LNCaP clone FGC (cell line): ENCODE measurements at regions not wholly inside any gene's neighbourhood (a gene's known extent, or its start where the extent isn't known, plus 50 kb on each side); places are given as distances from the start of the nearest gene placed in this dataset.

Experiments
- DNase-seq: peaks from one replicate; pipeline ENCODE4 v3.0.0-alpha.2; 2011; ENCODE audit warnings: low read depth
- H3K4me3 ChIP-seq: 2 replicates; pipeline ENCODE4 v1.5.1; 2011; ENCODE audit warnings: mild to moderate bottlenecking, low read depth, low read length, control low read depth
- TF ChIP-seq, protein P1 (sequence below): IDR thresholded peaks from 2 replicates; pipeline ENCODE4 v1.5.1; 2012; ENCODE audit warnings: mild to moderate bottlenecking; ENCODE audit not compliant: control insufficient read depth, insufficient read depth; ENCODE audit errors: extremely low read depth

DNA sequence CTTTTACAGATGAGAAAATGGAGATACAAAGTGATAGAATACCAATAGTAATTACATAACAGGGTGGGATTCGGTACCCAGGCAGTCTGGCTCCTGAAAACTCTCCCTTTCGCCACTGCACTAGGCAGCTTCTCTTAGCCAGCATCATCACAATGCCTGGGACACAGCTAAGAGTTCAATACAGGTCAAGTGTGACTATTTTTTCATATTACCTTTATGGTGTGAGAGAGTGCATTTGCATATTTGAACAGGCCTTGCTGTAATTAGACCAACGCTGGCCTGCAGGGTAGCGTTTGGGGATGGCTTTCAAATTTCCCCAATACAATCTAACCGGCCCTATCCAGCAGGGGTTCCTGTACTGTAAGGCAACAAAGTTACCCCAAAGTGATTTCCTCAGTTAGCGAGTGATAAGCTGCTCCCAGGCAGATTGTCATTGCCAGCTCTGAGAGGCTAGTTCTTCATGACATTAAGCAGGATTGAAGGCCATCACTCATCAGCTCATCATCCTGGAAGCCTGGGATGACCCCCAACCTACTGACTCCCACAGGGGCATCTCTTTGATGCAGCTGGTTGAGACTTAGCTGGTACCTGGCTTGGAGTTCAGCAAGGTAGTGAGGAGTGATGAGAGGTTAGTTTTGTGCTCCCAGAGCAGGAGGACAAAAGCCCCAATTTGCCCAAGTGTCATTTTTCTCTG lies 836.8 kb upstream of the LCORL start:
- DNase-seq: no peak
- no peak overlapping the region for H3K4me3 ChIP-seq
- TF ChIP-seq, protein P1, sequence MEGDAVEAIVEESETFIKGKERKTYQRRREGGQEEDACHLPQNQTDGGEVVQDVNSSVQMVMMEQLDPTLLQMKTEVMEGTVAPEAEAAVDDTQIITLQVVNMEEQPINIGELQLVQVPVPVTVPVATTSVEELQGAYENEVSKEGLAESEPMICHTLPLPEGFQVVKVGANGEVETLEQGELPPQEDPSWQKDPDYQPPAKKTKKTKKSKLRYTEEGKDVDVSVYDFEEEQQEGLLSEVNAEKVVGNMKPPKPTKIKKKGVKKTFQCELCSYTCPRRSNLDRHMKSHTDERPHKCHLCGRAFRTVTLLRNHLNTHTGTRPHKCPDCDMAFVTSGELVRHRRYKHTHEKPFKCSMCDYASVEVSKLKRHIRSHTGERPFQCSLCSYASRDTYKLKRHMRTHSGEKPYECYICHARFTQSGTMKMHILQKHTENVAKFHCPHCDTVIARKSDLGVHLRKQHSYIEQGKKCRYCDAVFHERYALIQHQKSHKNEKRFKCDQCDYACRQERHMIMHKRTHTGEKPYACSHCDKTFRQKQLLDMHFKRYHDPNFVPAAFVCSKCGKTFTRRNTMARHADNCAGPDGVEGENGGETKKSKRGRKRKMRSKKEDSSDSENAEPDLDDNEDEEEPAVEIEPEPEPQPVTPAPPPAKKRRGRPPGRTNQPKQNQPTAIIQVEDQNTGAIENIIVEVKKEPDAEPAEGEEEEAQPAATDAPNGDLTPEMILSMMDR: no peak

DNA sequence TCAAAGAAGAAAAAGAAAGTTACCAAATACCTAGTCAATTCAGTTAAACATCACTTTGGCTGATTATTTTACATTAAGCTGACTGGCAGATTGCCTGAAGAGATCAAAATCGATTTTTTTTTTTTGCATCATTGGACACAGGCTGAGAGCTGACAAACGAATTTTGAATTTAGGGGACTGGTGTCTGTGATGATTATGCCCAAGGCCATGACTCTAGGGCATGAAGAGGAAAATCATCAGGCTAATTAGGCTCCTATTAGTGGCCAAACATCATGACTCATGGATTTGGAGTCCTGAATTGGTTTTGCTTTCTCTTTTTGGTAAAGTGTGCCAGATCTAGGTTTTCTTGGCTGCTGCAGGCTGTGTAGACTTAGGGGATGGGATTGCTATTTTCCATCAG lies 829.3 kb upstream of the LCORL start:
- TF ChIP-seq, protein P1: no peak
- DNase-seq: no peak

DNA sequence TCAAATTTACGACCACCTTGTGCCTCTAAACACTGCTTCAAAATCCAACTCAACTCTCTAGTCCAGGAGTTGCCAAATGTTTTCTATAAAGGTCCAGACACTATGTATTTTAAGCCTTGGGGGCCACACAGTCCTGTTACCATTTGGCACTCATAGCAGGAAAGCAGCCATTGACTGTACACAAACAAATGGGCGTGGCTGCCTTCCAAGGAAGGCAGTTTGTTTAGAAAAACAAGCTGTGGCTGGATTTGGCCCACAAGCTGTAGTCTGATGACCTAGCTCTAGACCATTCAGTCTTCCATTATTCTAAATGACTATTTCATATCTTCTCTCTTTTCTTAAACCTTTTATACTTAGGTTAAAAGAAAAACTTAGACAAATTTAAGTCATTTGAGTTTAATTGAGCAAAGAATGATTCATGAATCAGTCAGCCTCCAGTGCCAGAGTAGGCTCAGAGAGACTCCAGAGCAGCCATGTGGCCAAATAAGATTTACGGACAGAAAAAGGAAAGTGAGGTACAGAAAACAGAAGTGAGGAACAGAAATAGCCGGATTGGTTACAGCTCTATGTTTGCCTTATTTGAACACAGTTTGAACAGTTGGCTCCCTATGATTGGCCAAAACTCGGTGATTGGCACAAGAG lies 825.8 kb upstream of the LCORL start:
- DNase-seq: no peak
- H3K4me3 ChIP-seq: no peak overlapping the region
- TF ChIP-seq, protein P1: no peak

More for the DNA sequence above, 829.3 kb upstream of the LCORL start:
- no peak overlapping the region for H3K4me3 ChIP-seq

DNA sequence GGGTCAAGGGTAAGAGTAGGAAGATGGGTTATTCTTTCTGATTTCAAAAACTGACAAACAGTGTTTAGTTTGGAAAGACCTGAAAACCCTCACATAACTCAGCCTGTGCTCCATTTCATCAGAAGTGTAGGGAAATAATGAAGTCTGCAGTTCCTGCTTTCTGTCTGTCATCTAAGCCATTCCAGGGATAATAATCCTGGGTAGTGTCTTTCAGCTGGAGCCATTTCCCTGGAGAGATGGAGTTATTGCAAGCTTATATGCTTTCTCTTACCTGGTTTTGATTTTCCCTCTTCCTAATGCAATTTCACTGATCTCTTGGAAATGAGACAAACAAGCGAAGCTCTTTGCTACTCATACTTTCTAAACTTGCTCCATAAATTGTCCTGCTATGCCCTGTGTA lies 824.8 kb upstream of the LCORL start:
- TF ChIP-seq, protein P1: no peak
- no peak overlapping the region for H3K4me3 ChIP-seq
- no peak for DNase-seq

DNA sequence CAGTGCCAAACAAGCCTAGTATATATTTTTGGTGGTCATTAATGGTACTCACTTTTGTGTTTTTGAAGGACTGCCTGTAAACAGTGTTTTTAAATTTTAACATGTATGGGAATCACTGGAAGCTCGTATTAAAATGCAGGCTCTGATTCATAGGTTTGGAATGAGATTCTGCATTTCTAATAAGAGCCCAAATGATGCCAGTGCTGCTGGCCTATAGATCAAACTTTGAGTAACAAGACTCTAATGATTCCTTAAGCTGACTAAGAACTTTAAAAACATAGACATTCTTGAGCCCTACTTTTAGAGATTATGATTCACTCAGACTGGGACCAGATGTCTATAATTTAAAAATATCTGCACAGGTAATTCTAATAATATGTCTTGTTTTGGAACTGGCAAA lies 823.2 kb upstream of the LCORL start:
- TF ChIP-seq, protein P1: no peak
- no peak overlapping the region for H3K4me3 ChIP-seq
- no peak for DNase-seq

DNA sequence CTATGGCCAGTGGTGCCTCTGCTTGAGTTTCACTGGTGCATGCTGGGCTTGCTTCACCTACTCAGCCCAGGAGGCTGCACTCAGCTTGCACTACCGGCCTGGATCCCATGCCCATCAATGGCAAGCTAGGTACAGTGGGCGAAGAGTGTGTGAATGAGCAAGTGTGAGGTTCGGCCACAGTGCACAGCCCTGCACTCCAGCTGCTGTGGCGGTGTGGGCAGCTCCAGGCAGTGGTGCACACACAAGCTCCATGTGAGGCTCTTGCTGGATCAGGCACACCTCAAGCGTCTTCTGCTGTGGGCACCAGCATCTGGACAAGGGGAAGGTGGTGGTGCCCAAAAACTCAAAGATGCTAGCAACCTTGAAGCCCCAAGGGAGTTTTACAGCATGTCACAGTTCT lies 820.9 kb upstream of the LCORL start:
- DNase-seq: no peak
- no peak overlapping the region for H3K4me3 ChIP-seq
- TF ChIP-seq, protein P1: no peak
